Activated CD4-positive, CD25-positive, alpha-beta regulatory T cell (primary cell): ENCODE measurements at regions not wholly inside any gene's neighbourhood (a gene's known extent, or its start where the extent isn't known, plus 50 kb on each side); places are given as distances from the start of the nearest gene placed in this dataset.

Experiments
- DNase-seq, 4 experiments: peaks; one replicate each; lab custom pipeline; 2025; lab: John Stamatoyannopoulos, UW

DNA sequence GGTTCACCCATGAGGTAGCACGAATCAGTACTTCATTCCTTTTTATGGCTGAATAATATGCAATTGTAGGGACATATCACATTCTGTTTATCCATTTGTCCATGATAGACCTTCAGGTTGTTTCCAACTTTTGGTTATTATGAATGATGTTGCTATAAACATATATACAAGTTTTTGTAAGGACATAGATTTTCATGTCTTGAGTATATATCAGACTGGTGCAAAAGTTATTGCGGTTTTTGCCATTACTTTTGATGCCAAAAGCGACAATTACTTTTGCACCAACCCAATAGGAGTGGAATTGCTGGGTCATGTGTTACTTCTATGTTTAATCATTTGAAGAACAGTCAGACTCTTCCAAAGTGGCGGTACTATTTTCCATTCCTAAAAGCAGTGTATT lies 361.5 kb downstream of the RPS24 start:
- DNase-seq = no peak

GRCh38 chr10:78396754-78397153 lies 363.1 kb downstream of the RPS24 start:
- DNase-seq = no peak

DNA sequence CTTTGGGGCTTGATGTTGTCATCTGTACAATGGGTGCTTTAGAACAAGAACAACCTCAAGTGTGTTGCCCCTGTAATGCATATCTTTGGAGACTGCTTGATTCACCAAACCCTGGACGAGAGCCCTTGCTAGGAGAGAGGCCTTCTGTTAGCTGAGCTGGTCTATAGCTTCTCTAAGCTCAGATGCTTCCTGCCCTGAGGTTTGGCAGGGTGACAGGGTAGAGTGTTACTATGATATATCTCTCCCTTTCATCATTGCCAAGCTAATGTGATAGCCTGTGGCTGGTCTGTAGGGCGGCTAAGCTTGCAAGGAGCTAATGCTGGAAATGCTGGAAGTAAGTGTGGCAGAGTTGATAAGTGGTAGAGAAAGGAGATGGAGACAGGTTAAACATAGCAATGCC lies 364.1 kb downstream of the RPS24 start:
- no peak for DNase-seq

DNA sequence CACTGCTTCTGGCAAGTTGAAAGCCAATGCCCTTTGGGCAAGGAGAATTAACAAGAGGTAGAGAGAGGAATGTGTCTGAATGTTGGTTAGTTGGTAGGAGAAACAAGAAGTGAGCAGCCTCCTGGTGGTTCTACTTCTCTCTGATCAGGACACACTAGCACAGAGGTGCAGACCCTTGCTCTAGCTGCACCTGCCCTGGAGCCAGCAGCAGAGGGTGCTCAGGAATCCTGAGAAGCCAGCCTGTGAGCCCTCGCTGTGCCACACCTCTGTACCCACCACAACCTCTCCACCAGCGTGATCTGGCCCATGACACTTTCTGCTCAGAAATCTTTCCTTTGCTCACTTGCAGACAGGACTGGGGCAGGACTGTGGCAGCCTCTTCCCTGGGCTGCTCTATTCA lies 364.7 kb downstream of the RPS24 start:
- DNase-seq = no peak

- no peak for DNase-seq
Observed at GRCh38 chr10:78401624-78402367, 368.1 kb downstream of the RPS24 start.

GRCh38 chr10:78402591-78402990 lies 368.9 kb downstream of the RPS24 start:
- no peak for DNase-seq

DNA sequence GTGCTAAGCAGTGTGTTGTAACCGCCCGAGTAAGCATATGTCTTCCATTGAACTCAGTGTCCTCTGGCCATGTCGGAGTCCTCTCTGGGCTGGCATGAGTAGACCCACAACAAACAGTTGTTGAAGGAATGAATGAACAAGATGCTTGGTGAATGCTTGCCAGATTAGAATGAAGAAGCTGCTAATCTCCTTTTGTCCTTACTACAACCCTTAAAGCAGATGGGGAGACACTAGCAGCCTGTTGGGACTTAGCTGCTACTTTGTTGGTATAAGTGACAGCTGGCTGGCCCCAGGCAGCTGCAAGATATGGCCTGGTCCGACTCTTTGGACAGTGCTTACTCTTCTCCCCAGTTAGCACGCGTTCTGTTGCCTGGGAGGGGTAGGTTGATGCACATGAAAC lies 370.1 kb downstream of the RPS24 start:
- no peak for DNase-seq

- no peak for DNase-seq
Observed at GRCh38 chr10:78404296-78404695, 370.6 kb downstream of the RPS24 start.

- DNase-seq = no peak
Observed at GRCh38 chr10:78405231-78405630, 371.6 kb downstream of the RPS24 start.

GRCh38 chr10:78405736-78406135 lies 372.1 kb downstream of the RPS24 start:
- DNase-seq = no peak

- no peak for DNase-seq
Observed at GRCh38 chr10:78406648-78407008, 373.0 kb downstream of the RPS24 start.

DNA sequence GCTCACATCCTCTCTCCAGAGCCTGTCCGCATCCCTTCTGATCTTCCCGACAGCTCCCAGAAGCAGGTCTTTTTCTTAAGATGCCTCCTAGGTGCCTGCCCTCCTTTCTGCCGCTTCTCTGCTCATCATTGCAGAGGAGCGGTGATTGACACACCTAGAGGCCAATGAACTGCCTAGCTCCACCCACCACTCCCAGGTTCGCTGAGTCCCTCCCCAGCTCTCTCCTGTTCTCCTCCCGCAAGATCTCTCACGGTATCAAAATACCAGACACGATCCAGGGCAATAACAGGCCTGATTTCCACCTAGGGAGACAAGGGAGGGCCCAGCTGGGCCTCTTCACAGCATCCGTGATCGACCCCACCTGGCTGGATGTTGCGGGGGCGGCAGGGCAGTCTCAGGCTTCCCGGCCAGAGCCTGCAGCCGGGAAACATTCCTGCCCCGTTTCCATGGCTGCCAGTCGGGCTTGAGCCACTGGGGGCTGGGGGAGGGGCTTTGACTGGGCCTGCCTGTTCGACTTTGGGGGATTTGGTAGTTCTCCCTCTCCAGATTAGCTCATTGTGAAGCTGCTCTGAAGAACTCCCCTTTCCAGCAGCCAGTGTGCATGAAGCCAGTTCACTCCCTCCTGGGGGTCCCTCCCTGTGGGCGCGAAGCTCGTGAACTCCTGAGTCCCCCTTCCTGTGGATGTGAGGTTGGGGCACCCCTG lies 373.5 kb downstream of the RPS24 start:
- peak in 1 of 4 experiments; percentile 38 for DNase-seq

GRCh38 chr10:78407966-78408365 lies 374.3 kb downstream of the RPS24 start:
- no peak for DNase-seq

GRCh38 chr10:78408671-78409472 lies 375.2 kb downstream of the RPS24 start:
- no peak for DNase-seq

- DNase-seq = no peak
Observed at GRCh38 chr10:78410046-78410965, 376.6 kb downstream of the RPS24 start.

GRCh38 chr10:78411716-78412115 lies 378.1 kb downstream of the RPS24 start:
- no peak for DNase-seq

- DNase-seq = no peak
Observed at GRCh38 chr10:78412605-78413004, 378.9 kb downstream of the RPS24 start.

DNA sequence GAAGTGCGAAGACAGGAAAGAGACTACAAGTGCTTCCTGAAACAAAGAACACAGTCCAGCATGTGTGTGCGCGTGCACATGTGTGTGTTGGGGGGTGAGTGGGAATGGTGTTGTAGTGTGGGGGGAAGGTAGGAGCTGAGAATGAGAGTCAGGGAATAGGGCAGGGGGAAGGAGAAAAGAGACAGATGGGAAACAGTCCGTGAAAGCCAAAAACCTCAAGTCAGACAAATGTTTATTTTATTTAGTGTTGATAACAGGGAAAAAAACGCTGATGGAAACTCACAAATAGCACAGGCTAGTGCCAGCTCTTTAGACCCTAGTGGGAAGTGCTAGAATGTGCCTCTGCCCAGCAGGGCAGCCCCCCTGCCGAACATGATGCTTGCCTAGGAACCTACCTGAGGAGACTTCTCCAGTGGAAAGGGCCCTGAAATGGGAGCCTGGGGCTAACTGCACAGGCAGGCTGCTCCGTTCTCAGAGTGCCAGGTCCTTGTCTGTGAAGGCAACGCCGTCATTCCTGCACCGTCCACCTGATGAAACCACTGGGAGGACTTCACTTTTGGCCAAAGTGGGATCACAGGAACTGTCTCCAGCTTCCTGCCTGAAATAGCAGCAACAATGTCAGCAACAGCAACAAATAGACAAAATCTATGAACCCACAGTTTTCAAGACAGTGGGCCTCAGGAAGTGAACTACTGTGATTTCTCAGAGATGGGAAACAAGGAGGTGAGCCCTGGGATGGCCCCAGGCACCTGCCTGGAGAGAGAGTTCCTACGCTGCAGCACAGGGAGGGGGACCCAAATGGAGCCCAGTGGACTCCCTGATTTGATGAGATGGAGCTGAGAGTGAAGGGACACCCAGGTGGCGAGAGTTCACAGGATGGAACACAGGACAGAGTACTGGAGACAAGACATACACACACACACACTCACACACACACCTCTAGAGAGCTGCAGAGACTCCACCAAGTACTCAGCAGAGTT lies 379.7 kb downstream of the RPS24 start:
- DNase-seq = no peak

- DNase-seq = no peak
Observed at GRCh38 chr10:78414380-78414779, 380.7 kb downstream of the RPS24 start.

DNA sequence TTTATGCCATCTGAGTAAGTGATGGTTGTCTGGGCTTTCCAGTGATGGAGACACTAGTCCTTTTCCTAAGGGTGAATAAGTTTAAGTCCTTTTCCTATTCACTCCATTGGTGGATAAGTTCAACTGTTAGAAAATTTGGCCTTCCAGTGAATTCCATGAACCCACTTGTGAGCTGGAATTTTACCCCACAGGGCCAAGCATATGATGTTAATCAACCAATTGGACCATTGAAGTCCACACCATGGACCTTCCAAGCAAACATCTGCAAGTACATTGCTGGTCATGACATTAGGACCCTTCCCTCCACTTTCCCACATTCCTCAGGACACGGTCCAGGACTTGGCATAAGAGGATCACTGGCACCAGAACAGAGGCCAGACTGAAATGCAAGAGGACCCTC lies 381.4 kb downstream of the RPS24 start:
- no peak for DNase-seq
